Vagina (tissue), 2 donors: ENCODE measurements at regions not wholly inside any gene's neighbourhood (a gene's known extent, or its start where the extent isn't known, plus 50 kb on each side); places are given as distances from the start of the nearest gene placed in this dataset.

Source experiments
- CTCF ChIP-seq, 3 experiments: fragments of 450-650 bp in 2 of 3; fragments of 200-600 bp in 1 of 3; sonication (generic) in 1 of 3; IDR thresholded peaks; one replicate each; pipeline ENCODE4 v1.5.1; 2017 to 2019; ENCODE audit warnings: antibody characterized with exemption in 3 of 3, mild to moderate bottlenecking in 2 of 3, moderate library complexity in 2 of 3
- POLR2A ChIP-seq, 2 donors: fragments of 450-650 bp; IDR thresholded peaks; one replicate each; pipeline ENCODE4 v1.6.1; 2017; ENCODE audit warnings: antibody characterized with exemption in 2 of 2, mild to moderate bottlenecking in 2 of 2, moderate library complexity in 2 of 2

- TF ChIP-seq CTCF (IDR thresholded peaks at IDR 0.05) = no peak
- no peak for TF ChIP-seq POLR2A (IDR thresholded peaks at IDR 0.05)
Measured at GRCh38 chr15:92291900-92292299, 101.8 kb upstream of the ST8SIA2 start.
